SIG-M5 treated with dmso at 0.1 percent for 504 hours (cell line): ENCODE measurements at regions not wholly inside any gene's neighbourhood (a gene's known extent, or its start where the extent isn't known, plus 50 kb on each side); places are given as distances from the start of the nearest gene placed in this dataset.

Experiments
- DNase-seq: peaks from one replicate; lab custom pipeline; 2025; ENCODE audit not compliant: unreplicated experiment; lab: John Stamatoyannopoulos, UW

- DNase-seq, result no peak
Measured at GRCh38 chr4:100086766-100087431, 103.4 kb downstream of the DDIT4L start.

- no peak for DNase-seq
Measured at GRCh38 chr4:100084892-100085291, 105.4 kb downstream of the DDIT4L start.

- no peak for DNase-seq
Measured at GRCh38 chr4:100083289-100083688, 107.0 kb downstream of the DDIT4L start.

- no peak for DNase-seq
Measured at GRCh38 chr4:100082852-100083251, 107.4 kb downstream of the DDIT4L start.

- no peak for DNase-seq
Measured at GRCh38 chr4:100081491-100081890, 108.8 kb downstream of the DDIT4L start.

GRCh38 chr4:100079264-100079663 lies 111.0 kb downstream of the DDIT4L start:
- no peak for DNase-seq

- no peak for DNase-seq
Measured at GRCh38 chr4:100076753-100077152, 113.5 kb downstream of the DDIT4L start.

- no peak for DNase-seq
Measured at GRCh38 chr4:100075486-100076270, 114.6 kb downstream of the DDIT4L start.

- no peak for DNase-seq
Measured at GRCh38 chr4:100075056-100075455, 115.2 kb downstream of the DDIT4L start.

- no peak for DNase-seq
Measured at GRCh38 chr4:100071506-100071905, 118.8 kb downstream of the DDIT4L start.

- no peak for DNase-seq
Measured at GRCh38 chr4:100070868-100071267, 119.4 kb downstream of the DDIT4L start.

GRCh38 chr4:100069207-100069606 lies 119.1 kb upstream of the H2AZ1 start:
- DNase-seq, result no peak

- no peak for DNase-seq
Measured at GRCh38 chr4:100067255-100067654, 117.2 kb upstream of the H2AZ1 start.

- no peak for DNase-seq
Measured at GRCh38 chr4:100063355-100063754, 113.3 kb upstream of the H2AZ1 start.

- no peak for DNase-seq
Measured at GRCh38 chr4:100062921-100063320, 112.8 kb upstream of the H2AZ1 start.

- DNase-seq, result no peak
Measured at GRCh38 chr4:100061835-100062234, 111.8 kb upstream of the H2AZ1 start.

- DNase-seq, result no peak
Measured at GRCh38 chr4:100060765-100061416, 110.8 kb upstream of the H2AZ1 start.

- DNase-seq, result no peak
Measured at GRCh38 chr4:100059467-100059866, 109.4 kb upstream of the H2AZ1 start.

- DNase-seq, result no peak
Measured at GRCh38 chr4:100056701-100057100, 106.6 kb upstream of the H2AZ1 start.

GRCh38 chr4:100054071-100054470 lies 104.0 kb upstream of the H2AZ1 start:
- no peak for DNase-seq

GRCh38 chr4:100049872-100050271 lies 99.8 kb upstream of the H2AZ1 start:
- no peak for DNase-seq

GRCh38 chr4:100042711-100043110 lies 92.6 kb upstream of the H2AZ1 start:
- DNase-seq, result no peak
